ENCODE measurements at regions not wholly inside any gene's neighbourhood (a gene's known extent, or its start where the extent isn't known, plus 50 kb on each side); places are given as distances from the start of the nearest gene placed in this dataset.

GRCh38 chr11:41868606-41869005 is 409.2 kb upstream of the LRRC4C start:
- TF ChIP-seq, protein P1, sequence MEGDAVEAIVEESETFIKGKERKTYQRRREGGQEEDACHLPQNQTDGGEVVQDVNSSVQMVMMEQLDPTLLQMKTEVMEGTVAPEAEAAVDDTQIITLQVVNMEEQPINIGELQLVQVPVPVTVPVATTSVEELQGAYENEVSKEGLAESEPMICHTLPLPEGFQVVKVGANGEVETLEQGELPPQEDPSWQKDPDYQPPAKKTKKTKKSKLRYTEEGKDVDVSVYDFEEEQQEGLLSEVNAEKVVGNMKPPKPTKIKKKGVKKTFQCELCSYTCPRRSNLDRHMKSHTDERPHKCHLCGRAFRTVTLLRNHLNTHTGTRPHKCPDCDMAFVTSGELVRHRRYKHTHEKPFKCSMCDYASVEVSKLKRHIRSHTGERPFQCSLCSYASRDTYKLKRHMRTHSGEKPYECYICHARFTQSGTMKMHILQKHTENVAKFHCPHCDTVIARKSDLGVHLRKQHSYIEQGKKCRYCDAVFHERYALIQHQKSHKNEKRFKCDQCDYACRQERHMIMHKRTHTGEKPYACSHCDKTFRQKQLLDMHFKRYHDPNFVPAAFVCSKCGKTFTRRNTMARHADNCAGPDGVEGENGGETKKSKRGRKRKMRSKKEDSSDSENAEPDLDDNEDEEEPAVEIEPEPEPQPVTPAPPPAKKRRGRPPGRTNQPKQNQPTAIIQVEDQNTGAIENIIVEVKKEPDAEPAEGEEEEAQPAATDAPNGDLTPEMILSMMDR (IDR thresholded peaks at IDR 0.05) = no peak
- TF ChIP-seq POLR2AphosphoS5 (IDR thresholded peaks at IDR 0.05) (no peak), EP300 (IDR thresholded peaks at IDR 0.05; ENCODE audit: low read depth) (no peak), POLR2A (IDR thresholded peaks at IDR 0.05) (no peak)

Measured in transverse colon (tissue), 4 donors.